Stimulated activated naive CD8-positive, alpha-beta T cell treated with anti-CD3 and anti-CD28 coated beads, Interleukin-15, Interleukin-2, amounts not matched to agents 100 ng/mL and 50 ng/mL, for 24 hours (primary cell): ENCODE measurements at regions not wholly inside any gene's neighbourhood (a gene's known extent, or its start where the extent isn't known, plus 50 kb on each side); places are given as distances from the start of the nearest gene placed in this dataset.

Experiments
- H3K27ac Mint-ChIP-seq: one replicate; pipeline ENCODE4 v1.8.0; 2021; ENCODE audit warnings: mild to moderate bottlenecking, mixed read lengths
- H3K27me3 Mint-ChIP-seq: one replicate; pipeline ENCODE4 v1.8.0; 2021; ENCODE audit warnings: mixed read lengths
- H3K36me3 Mint-ChIP-seq: one replicate; pipeline ENCODE4 v1.8.0; 2021; ENCODE audit warnings: low read depth, mixed read lengths
- H3K4me1 Mint-ChIP-seq: one replicate; pipeline ENCODE4 v1.8.0; 2021; ENCODE audit warnings: low read depth, mixed read lengths
- H3K4me3 Mint-ChIP-seq: one replicate; pipeline ENCODE4 v1.8.0; 2021; ENCODE audit warnings: mild to moderate bottlenecking, mixed read lengths
- H3K9me3 Mint-ChIP-seq: one replicate; pipeline ENCODE4 v1.8.0; 2021; ENCODE audit warnings: mixed read lengths

DNA sequence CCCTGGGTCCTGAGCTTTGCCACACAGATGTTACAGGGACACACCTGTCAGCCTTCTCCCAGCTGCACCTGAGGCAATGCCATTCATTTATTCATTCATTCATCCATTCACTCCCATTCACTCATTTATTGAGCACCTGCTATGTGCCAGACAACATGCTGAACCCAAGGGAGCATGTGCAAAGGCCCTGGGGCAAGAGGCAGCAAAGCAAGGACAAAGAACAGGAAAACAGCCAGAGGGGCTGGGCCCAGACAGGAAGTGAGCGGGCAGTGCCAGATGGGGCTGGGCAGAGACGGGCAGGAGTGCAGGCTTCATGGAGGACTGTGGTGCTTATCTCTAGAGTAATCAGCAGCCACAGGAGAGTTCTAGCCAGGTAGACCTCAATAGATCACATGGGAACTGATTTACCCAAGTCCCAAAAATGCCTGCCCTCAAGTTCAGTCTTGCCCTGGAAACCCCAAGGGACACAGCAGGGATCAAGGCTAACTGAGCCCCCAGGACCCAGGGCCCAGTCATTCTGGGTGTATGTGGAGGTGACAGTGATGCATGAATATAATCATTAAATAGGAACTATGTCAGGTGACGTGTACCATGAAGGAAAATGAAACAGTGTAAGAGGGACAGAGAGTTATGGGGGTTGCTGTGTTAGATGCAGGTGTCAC is 530.3 kb downstream of the MATN1 start:
- peaks cover 23% of the 10 kb centered on the region for H3K27me3 Mint-ChIP-seq
- no peaks in the 10 kb centered on the region for H3K36me3 Mint-ChIP-seq
- no peaks in the 10 kb centered on the region for H3K9me3 Mint-ChIP-seq
- no peak overlapping the region for H3K27ac Mint-ChIP-seq
- H3K4me1 Mint-ChIP-seq: peaks cover 10% of the 10 kb centered on the region
- H3K4me3 Mint-ChIP-seq: no peak overlapping the region

- Mint-ChIP-seq H3K4me3 (no peak overlapping the region), H3K27me3 (peaks cover 13% of the 10 kb centered on the region), H3K36me3 (no peaks in the 10 kb centered on the region), H3K4me1 (peaks cover 5% of the 10 kb centered on the region), H3K9me3 (no peaks in the 10 kb centered on the region), H3K27ac (no peak overlapping the region)
These were observed 532.2 kb downstream of the MATN1 start for GRCh38 chr1:30191154-30191702.

DNA sequence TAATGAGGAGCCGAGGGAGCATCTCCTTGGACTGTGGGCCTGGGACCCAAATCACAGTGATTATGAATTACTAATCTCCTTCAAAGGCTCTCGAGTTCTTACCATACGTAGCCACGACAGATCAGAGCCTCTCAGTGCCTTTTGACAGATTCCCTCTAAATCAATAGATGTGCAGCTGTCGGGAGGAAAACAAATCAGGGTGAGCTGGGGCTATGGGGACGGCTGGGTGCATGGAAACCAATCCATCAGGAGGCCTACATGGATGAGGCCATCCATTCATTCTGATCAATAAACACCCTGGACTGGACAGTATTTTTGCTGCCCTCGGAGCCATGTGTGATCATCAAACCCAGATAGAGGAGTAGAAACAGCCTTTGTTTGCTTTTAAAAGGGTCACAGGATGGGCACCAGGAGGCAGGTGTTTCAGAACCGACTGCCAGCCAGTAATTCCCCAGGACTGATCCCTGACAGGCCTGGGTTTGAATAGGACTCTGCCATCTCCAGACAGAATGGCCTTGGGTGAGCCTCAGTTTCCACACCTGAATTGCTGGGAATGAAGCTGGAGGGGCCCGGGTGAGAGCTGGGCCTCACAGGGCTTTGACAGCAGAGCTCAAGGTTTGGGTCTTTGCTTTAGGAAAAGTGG is 532.8 kb downstream of the MATN1 start:
- H3K9me3 Mint-ChIP-seq: no peaks in the 10 kb centered on the region
- no peaks in the 10 kb centered on the region for H3K36me3 Mint-ChIP-seq
- H3K4me3 Mint-ChIP-seq: no peak overlapping the region
- H3K4me1 Mint-ChIP-seq: peaks cover 5% of the 10 kb centered on the region
- H3K27me3 Mint-ChIP-seq: peaks cover 13% of the 10 kb centered on the region
- H3K27ac Mint-ChIP-seq: no peak overlapping the region

- no peak overlapping the region for H3K27ac Mint-ChIP-seq
These were observed 533.4 kb downstream of the MATN1 start for GRCh38 chr1:30189818-30190500.

GRCh38 chr1:30188999-30189398 is 534.4 kb downstream of the MATN1 start:
- Mint-ChIP-seq H3K4me1 (peaks cover 5% of the 10 kb centered on the region), H3K27me3 (peaks cover 13% of the 10 kb centered on the region), H3K36me3 (no peaks in the 10 kb centered on the region), H3K27ac (no peak overlapping the region), H3K9me3 (no peaks in the 10 kb centered on the region), H3K4me3 (no peak overlapping the region)

More at GRCh38 chr1:30189818-30190500, 533.4 kb downstream of the MATN1 start:
- peaks cover 5% of the 10 kb centered on the region for H3K4me1 Mint-ChIP-seq
- H3K27me3 Mint-ChIP-seq: peaks cover 13% of the 10 kb centered on the region
- no peak overlapping the region for H3K4me3 Mint-ChIP-seq
- no peaks in the 10 kb centered on the region for H3K36me3 Mint-ChIP-seq
- no peaks in the 10 kb centered on the region for H3K9me3 Mint-ChIP-seq

- Mint-ChIP-seq H3K27ac (no peak overlapping the region), H3K4me1 (peaks cover 5% of the 10 kb centered on the region)
These were observed 535.1 kb downstream of the MATN1 start for GRCh38 chr1:30188329-30188728.

DNA sequence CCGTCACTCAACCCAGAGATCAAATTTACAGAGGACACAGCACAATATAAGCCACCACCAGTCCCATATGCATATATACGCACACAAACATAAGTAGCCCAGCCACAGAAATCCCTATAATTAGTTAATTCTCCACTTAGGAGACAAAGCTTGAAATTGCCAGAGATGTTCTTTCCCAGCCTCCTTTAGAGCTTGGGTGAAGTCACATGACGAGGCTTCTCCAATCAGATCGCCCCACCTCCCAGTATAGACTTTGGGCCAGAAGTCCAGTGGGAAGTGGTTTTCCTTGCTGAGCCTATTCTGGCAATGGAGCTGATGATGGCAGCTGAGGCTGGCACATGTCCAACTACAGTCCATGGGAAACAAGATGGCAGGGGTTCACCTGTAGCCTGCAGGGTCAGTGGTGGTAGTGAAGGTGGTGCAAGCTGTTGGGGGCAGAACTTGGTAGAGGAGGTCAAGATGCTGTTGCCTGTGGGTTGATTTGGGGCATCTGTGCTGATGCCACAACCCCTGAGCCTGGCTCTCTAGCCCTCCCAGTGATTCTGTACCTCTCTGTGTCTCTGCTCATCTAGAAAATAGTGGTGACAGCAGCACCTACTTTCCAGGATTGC is 535.9 kb downstream of the MATN1 start:
- H3K27me3 Mint-ChIP-seq: peaks cover 9% of the 10 kb centered on the region
- H3K4me3 Mint-ChIP-seq: no peak overlapping the region
- peaks cover 5% of the 10 kb centered on the region for H3K4me1 Mint-ChIP-seq
- H3K36me3 Mint-ChIP-seq: no peaks in the 10 kb centered on the region
- H3K9me3 Mint-ChIP-seq: no peaks in the 10 kb centered on the region
- no peak overlapping the region for H3K27ac Mint-ChIP-seq

More at GRCh38 chr1:30188329-30188728, 535.1 kb downstream of the MATN1 start:
- Mint-ChIP-seq H3K9me3 (no peaks in the 10 kb centered on the region), H3K36me3 (no peaks in the 10 kb centered on the region), H3K4me3 (no peak overlapping the region), H3K27me3 (peaks cover 13% of the 10 kb centered on the region)

DNA sequence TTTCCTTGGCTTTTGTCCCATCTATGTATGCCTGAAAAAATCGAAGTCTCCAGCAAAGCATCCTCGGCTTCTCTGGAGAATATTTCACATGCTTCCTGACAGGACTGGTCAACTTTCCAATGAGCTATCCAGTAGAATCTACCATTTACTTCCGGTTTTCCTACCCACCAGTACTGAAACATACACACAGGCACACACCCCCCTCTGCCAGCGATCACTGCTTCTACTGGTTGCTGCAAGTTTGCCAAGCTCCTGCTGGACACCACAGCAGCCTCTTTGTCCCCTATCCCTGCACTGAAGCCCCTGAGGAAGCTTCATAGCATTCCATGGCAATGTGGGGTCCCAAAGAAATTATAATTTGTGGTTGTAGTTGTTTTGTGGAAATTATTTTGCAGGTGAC is 536.8 kb downstream of the MATN1 start:
- no peak overlapping the region for H3K4me3 Mint-ChIP-seq
- no peaks in the 10 kb centered on the region for H3K9me3 Mint-ChIP-seq
- H3K4me1 Mint-ChIP-seq: peaks cover 5% of the 10 kb centered on the region
- no peak overlapping the region for H3K27ac Mint-ChIP-seq
- H3K27me3 Mint-ChIP-seq: peaks cover 8% of the 10 kb centered on the region
- H3K36me3 Mint-ChIP-seq: no peaks in the 10 kb centered on the region

GRCh38 chr1:30185809-30186208 is 537.6 kb downstream of the MATN1 start:
- Mint-ChIP-seq H3K27ac (no peak overlapping the region), H3K27me3 (peaks cover 8% of the 10 kb centered on the region), H3K4me3 (no peak overlapping the region), H3K4me1 (peaks cover under 1% of the 10 kb centered on the region), H3K36me3 (no peaks in the 10 kb centered on the region), H3K9me3 (no peaks in the 10 kb centered on the region)

- H3K36me3 Mint-ChIP-seq: no peaks in the 10 kb centered on the region
- H3K9me3 Mint-ChIP-seq: no peaks in the 10 kb centered on the region
- no peak overlapping the region for H3K4me3 Mint-ChIP-seq
- H3K27me3 Mint-ChIP-seq: peaks cover 8% of the 10 kb centered on the region
- H3K27ac Mint-ChIP-seq: no peak overlapping the region
- no peaks in the 10 kb centered on the region for H3K4me1 Mint-ChIP-seq
These were observed 538.1 kb downstream of the MATN1 start for GRCh38 chr1:30185313-30185712.

DNA sequence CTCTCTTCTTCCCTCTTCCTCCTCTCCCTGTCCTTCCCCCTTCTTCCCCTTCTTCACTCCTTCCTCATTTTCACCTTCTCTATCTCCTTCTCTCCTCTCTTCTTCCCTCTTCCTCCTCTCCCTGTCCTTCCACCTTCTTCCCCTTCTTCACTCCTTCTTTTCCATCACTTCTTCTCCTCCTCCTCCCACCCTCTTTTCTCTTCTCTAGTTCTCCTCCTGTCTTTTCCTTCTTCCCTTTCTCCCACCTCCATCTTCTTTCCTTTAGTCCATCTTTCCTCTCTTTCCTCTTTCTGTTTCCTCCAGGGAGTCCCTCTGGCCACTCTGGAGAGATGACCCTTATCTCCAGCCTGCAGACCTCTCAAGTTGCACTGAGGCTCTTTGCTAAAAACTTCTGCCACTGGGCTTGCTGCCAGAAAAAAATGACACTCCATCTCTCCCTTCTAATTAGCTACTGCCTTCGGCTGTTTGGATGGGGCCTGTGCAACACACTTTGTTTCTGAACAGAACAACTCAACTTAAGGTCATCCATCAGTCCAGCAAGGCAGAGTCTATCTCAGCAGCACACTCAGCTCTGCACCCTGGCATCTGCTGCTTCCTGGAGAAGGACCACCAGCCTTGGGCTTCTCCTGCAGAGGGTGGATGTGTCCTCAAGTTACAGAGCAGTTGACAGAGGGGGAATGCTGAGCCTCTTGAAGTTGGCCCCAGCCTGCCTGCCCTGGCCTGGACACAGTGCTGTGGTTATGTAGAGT is 538.8 kb downstream of the MATN1 start:
- H3K27ac Mint-ChIP-seq: no peak overlapping the region
- H3K4me1 Mint-ChIP-seq: no peaks in the 10 kb centered on the region

DNA sequence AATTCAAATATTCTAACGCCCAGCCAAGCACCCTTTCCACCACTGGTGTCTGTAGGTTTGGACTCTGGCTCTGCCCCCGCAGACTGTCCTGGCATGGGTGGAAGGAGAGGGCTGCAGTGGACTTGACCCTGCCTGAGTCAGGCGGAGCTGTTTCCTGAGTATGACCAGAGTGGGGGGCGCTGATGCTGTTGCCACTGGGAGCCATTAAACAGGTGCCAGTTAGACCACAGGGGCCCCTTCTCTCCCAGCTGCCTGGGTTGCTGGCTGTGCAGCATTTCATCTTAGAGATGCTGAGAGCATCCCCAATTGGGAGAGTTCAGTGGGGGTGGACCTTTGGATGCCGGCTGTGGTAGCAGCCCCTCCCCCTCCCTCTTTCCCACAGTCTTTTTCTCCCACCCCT is 539.5 kb downstream of the MATN1 start:
- no peaks in the 10 kb centered on the region for H3K4me1 Mint-ChIP-seq
- H3K9me3 Mint-ChIP-seq: peaks cover 4% of the 10 kb centered on the region
- H3K27ac Mint-ChIP-seq: no peak overlapping the region
- peaks cover 7% of the 10 kb centered on the region for H3K27me3 Mint-ChIP-seq
- no peaks in the 10 kb centered on the region for H3K36me3 Mint-ChIP-seq
- no peak overlapping the region for H3K4me3 Mint-ChIP-seq

More for the DNA sequence above, 538.8 kb downstream of the MATN1 start:
- peaks cover 6% of the 10 kb centered on the region for H3K27me3 Mint-ChIP-seq
- H3K4me3 Mint-ChIP-seq: no peak overlapping the region
- H3K36me3 Mint-ChIP-seq: no peaks in the 10 kb centered on the region
- no peaks in the 10 kb centered on the region for H3K9me3 Mint-ChIP-seq

DNA sequence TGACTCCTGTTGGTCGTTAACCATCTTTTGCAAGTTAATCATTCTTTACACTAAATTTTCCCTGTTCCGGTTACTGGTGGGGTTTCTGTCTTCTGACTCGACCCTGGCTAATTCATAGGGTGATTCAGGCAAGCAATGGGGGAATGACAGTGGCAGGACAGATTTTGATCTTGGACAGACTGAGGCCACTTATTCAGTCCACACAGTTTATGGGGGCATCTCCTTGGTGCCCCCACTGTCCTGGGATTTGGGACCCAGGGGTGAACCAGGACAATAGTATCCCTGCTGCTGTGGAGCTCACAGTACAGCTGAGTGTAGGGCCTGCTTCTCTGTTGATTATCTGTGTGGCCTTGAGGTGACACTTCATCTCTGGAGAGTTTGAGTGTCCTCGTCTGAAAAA is 540.4 kb downstream of the MATN1 start:
- peaks cover 5% of the 10 kb centered on the region for H3K27me3 Mint-ChIP-seq
- no peaks in the 10 kb centered on the region for H3K4me1 Mint-ChIP-seq

GRCh38 chr1:30179942-30180543 is 543.3 kb downstream of the MATN1 start:
- Mint-ChIP-seq H3K4me3 (no peak overlapping the region), H3K27ac (no peak overlapping the region), H3K27me3 (peaks cover 9% of the 10 kb centered on the region), H3K4me1 (no peaks in the 10 kb centered on the region), H3K36me3 (no peaks in the 10 kb centered on the region), H3K9me3 (peaks cover 4% of the 10 kb centered on the region)

More for the DNA sequence above, 540.4 kb downstream of the MATN1 start:
- Mint-ChIP-seq H3K9me3 (peaks cover 4% of the 10 kb centered on the region), H3K27ac (no peak overlapping the region), H3K4me3 (no peak overlapping the region), H3K36me3 (no peaks in the 10 kb centered on the region)
